SU-DHL-6 (cell line): ENCODE measurements at regions not wholly inside any gene's neighbourhood (a gene's known extent, or its start where the extent isn't known, plus 50 kb on each side); places are given as distances from the start of the nearest gene placed in this dataset.

Source experiments
- H2AFZ ChIP-seq: fragments of 200-600 bp; sonication (generic); 2 replicates; pipeline ENCODE4 v1.6.1; 2014; ENCODE audit warnings: low read depth, mild to moderate bottlenecking, moderate library complexity, mixed read lengths, antibody characterized with exemption, low read length; ENCODE audit not compliant: severe bottlenecking
- H3F3A ChIP-seq: fragments of 200-600 bp; shearing (Covaris generic); 2 replicates; pipeline ENCODE4 v1.6.0; 2016; ENCODE audit warnings: antibody characterized with exemption, mild to moderate bottlenecking; ENCODE audit not compliant: insufficient read depth
- H3K27ac ChIP-seq: fragments of 200-600 bp; sonication (generic); 2 replicates; pipeline ENCODE4 v1.5.1; 2016; ENCODE audit warnings: low read depth, mild to moderate bottlenecking, low read length, moderate library complexity, mixed read lengths
- H3K27me3 ChIP-seq: fragments of 200-600 bp; sonication (generic), shearing (Covaris generic); 2 replicates; pipeline ENCODE4 v1.6.0; 2014; ENCODE audit warnings: mild to moderate bottlenecking, low read length
- H3K36me3 ChIP-seq: fragments of 200-600 bp; sonication (generic); 2 replicates; pipeline ENCODE4 v1.6.1; 2014; ENCODE audit warnings: mild to moderate bottlenecking, low read length, mixed read lengths
- H3K4me2 ChIP-seq: fragments of 300-600, 200-600 bp; shearing (Covaris generic), sonication (generic); 2 replicates; pipeline ENCODE4 v1.6.0; 2014; ENCODE audit warnings: low read length, low read depth, mild to moderate bottlenecking; ENCODE audit not compliant: poor library complexity, severe bottlenecking
- H3K4me3 ChIP-seq: fragments of 200-600 bp; sonication (generic); 2 replicates; pipeline ENCODE4 v1.5.1; 2014; ENCODE audit warnings: antibody characterized with exemption, low read length, mild to moderate bottlenecking, mixed read lengths; ENCODE audit not compliant: insufficient read depth, poor library complexity, severe bottlenecking
- H3K79me2 ChIP-seq: fragments of 200-600 bp; sonication (generic); 2 replicates; pipeline ENCODE4 v1.6.1; 2014; ENCODE audit warnings: mild to moderate bottlenecking, low read length, moderate library complexity; ENCODE audit not compliant: insufficient read depth
- H3K9ac ChIP-seq: fragments of 200-600 bp; sonication (generic); 2 replicates; pipeline ENCODE4 v1.7.0; 2014; ENCODE audit warnings: mild to moderate bottlenecking, low read length
- H3K9me2 ChIP-seq: fragments of 200-600 bp; sonication (generic); replicated peaks from 2 replicates; pipeline ENCODE4 v1.6.1; 2014; ENCODE audit warnings: low read length; ENCODE audit not compliant: insufficient read depth
- H3K9me3 ChIP-seq: fragments of 200-600 bp; sonication (generic); 2 replicates; pipeline ENCODE4 v1.6.1; 2014; ENCODE audit warnings: low read length, mixed read lengths; ENCODE audit not compliant: insufficient read depth
- H4K20me1 ChIP-seq: fragments of 200-600 bp; sonication (generic); 2 replicates; pipeline ENCODE4 v1.6.1; 2014; ENCODE audit warnings: low read depth, mild to moderate bottlenecking, antibody characterized with exemption, low read length, moderate library complexity, mixed read lengths
- EZH2phosphoT487 ChIP-seq: fragments of 200-600 bp; sonication (generic), shearing (Covaris generic); conservative IDR thresholded peaks from 2 replicates; pipeline ENCODE4 v1.6.1; 2018; ENCODE audit warnings: mild to moderate bottlenecking, antibody characterized with exemption, low read length, moderate library complexity, mixed read lengths
- TF ChIP-seq, protein P1 (sequence below): fragments of 200-600 bp; sonication (generic); IDR thresholded peaks from one replicate; pipeline ENCODE4 v1.5.1; 2017; ENCODE audit warnings: antibody characterized with exemption, mild to moderate bottlenecking, low read length, moderate library complexity; ENCODE audit not compliant: insufficient read depth, poor library complexity, severe bottlenecking

DNA sequence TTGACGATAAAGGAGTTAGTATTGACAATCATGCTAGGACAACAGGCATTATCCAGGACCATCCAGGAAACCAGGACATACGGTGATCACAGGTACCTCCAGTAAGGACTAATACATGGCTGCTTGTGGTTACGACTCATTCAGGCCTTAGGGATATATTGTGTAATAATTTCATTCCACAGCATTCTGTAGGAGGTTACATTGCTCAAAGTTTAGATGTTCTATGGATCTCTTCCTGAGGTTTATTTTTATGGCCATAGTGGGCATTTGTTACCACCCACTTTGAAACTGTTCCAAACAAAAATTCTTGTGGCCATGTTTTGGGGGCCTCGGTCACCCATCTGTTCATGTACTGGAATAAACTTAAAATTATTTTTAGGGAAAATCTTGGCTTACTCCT, 431.6 kb downstream of the METTL4 start:
- Histone ChIP-seq H2AFZ (no peak overlapping the region), H3K27me3 (no peaks in the 10 kb centered on the region), H3F3A (no peaks in the 10 kb centered on the region), H3K79me2 (no peaks in the 10 kb centered on the region), H4K20me1 (no peaks in the 10 kb centered on the region), H3K27ac (no peak overlapping the region), H3K36me3 (no peaks in the 10 kb centered on the region), H3K9me3 (no peaks in the 10 kb centered on the region), H3K9me2 (no peaks in the 10 kb centered on the region), H3K4me3 (no peak overlapping the region), H3K9ac (no peak overlapping the region), H3K4me2 (no peak overlapping the region)
- TF ChIP-seq EZH2phosphoT487: no peak
- TF ChIP-seq, protein P1, sequence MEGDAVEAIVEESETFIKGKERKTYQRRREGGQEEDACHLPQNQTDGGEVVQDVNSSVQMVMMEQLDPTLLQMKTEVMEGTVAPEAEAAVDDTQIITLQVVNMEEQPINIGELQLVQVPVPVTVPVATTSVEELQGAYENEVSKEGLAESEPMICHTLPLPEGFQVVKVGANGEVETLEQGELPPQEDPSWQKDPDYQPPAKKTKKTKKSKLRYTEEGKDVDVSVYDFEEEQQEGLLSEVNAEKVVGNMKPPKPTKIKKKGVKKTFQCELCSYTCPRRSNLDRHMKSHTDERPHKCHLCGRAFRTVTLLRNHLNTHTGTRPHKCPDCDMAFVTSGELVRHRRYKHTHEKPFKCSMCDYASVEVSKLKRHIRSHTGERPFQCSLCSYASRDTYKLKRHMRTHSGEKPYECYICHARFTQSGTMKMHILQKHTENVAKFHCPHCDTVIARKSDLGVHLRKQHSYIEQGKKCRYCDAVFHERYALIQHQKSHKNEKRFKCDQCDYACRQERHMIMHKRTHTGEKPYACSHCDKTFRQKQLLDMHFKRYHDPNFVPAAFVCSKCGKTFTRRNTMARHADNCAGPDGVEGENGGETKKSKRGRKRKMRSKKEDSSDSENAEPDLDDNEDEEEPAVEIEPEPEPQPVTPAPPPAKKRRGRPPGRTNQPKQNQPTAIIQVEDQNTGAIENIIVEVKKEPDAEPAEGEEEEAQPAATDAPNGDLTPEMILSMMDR: no peak

DNA sequence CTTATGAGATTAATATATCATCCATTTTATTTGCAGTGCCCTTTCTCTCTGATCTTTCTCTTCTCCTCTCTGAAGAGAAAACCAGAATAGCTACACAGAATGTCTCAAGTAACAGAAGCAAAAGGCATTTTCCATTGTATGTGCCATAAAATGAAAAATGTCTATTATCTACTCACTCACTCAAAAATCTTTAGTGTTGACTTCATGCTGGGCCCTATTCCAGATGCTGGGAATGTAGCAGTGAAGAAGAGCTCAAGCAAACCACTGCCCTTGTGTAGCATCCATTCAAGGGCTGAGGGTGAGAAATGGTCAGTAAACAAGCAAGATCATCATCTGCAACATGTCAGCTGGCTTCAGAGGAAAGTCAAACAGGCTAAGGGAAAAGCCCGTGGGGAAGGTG, 427.7 kb downstream of the METTL4 start:
- H3F3A ChIP-seq: no peaks in the 10 kb centered on the region
- no peak overlapping the region for H3K4me2 ChIP-seq
- no peaks in the 10 kb centered on the region for H3K36me3 ChIP-seq
- H3K79me2 ChIP-seq: no peaks in the 10 kb centered on the region
- H4K20me1 ChIP-seq: no peaks in the 10 kb centered on the region
- no peaks in the 10 kb centered on the region for H3K9me2 ChIP-seq
- TF ChIP-seq, protein P1: no peak
- TF ChIP-seq EZH2phosphoT487: no peak
- H3K4me3 ChIP-seq: no peak overlapping the region
- H3K9ac ChIP-seq: no peak overlapping the region
- no peaks in the 10 kb centered on the region for H3K27me3 ChIP-seq
- H2AFZ ChIP-seq: no peak overlapping the region
- no peak overlapping the region for H3K27ac ChIP-seq
- no peaks in the 10 kb centered on the region for H3K9me3 ChIP-seq

DNA sequence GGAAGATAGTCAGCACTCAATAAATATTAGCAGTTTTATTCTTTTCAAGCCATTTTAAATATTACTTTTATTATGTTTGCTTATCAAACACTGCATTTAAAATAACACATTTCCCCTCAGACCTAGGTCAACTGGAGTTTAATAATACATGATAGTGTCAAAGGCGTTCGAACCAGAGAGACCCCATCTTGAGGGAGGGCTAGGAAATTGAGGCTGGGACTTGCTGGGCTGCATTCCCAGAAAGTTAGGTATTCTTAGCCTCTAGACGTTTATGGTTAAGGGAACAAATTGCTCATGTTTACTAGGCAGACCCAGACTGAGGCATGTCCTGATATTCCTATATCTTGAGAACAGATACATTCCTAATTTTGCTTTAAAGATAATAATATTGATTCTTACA, 426.5 kb downstream of the METTL4 start:
- TF ChIP-seq, protein P1: no peak
- TF ChIP-seq EZH2phosphoT487: no peak
- H3K4me3 ChIP-seq: no peak overlapping the region
- H3K27ac ChIP-seq: no peak overlapping the region
- no peaks in the 10 kb centered on the region for H4K20me1 ChIP-seq
- H3K9ac ChIP-seq: no peak overlapping the region
- no peaks in the 10 kb centered on the region for H3K9me2 ChIP-seq
- H3K4me2 ChIP-seq: no peak overlapping the region
- no peaks in the 10 kb centered on the region for H3K79me2 ChIP-seq
- H3K9me3 ChIP-seq: no peaks in the 10 kb centered on the region
- H2AFZ ChIP-seq: no peak overlapping the region
- no peaks in the 10 kb centered on the region for H3F3A ChIP-seq
- no peaks in the 10 kb centered on the region for H3K36me3 ChIP-seq
- H3K27me3 ChIP-seq: no peaks in the 10 kb centered on the region

DNA sequence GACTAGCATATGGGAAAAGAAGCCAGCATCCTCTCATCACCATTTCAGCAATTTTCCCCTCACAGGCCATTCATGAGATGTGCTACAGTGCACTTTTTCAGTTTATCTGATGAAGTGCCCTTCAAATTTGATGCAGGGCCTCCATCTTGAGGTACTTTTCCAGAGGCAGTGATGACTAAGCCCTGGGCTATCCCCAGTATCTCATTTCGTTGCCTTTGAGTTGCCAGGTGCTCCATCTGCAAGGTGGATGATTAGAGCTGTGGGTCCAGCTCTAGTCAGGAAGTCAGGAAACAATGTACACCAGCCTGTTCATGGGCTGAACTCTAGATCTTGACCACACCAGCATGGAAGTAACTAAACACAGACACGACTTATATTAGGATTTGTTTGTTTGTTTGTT, 425.2 kb downstream of the METTL4 start:
- Histone ChIP-seq H3K79me2 (no peaks in the 10 kb centered on the region), H2AFZ (no peak overlapping the region), H3F3A (no peaks in the 10 kb centered on the region), H3K4me3 (no peak overlapping the region), H3K36me3 (no peaks in the 10 kb centered on the region), H3K9ac (no peak overlapping the region), H3K9me3 (no peaks in the 10 kb centered on the region), H3K27ac (no peak overlapping the region), H3K9me2 (no peaks in the 10 kb centered on the region), H3K27me3 (no peaks in the 10 kb centered on the region), H4K20me1 (no peaks in the 10 kb centered on the region), H3K4me2 (no peak overlapping the region)
- TF ChIP-seq, protein P1: no peak
- TF ChIP-seq EZH2phosphoT487: no peak
